GM18861 (cell line): ENCODE measurements at regions not wholly inside any gene's neighbourhood (a gene's known extent, or its start where the extent isn't known, plus 50 kb on each side); places are given as distances from the start of the nearest gene placed in this dataset.

Experiments
- ATAC-seq: cut with Tn5 transposase; IDR thresholded peaks from one replicate; pipeline ENCODE4 v1.9.1; 2021; ENCODE audit not compliant: unreplicated experiment

DNA sequence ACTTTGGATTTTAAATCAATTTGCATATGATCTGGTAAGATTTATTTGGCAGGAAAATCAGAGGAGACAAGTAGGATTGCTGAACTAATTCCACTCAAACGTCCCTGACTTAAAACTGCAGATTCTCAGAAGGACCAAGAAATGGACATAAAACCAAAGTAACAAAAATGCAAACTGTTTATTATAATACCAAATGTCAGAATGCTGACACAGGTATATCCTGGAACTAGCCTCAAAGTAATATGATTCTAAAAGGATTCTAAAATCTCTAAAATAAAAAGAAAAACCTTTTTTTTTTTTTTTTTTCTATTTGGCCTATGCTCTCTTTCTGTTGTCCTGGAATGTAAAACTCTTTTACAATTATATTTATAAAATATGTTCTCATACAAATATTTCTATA lies 74.4 kb upstream of the BTBD3 start:
- ATAC-seq = no peak

DNA sequence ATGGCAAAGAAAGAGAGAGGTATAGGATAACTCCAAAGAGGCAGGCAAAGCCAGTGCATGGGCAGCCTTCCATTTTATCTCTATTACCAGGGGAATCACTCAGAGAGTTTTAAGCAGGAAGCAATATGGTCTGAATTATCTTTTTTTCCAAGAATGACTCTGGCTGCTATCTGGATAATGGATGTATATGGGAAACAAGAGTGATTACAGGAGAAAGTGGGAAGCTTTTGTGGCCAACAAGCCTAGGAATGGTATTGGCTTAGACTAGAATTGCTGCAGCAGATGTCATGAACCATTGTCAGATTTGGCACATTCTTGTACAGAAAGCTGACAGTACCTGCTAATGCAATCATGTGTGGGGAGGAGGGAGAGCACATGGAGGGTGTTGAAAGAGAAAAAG lies 73.0 kb upstream of the BTBD3 start:
- ATAC-seq = no peak

DNA sequence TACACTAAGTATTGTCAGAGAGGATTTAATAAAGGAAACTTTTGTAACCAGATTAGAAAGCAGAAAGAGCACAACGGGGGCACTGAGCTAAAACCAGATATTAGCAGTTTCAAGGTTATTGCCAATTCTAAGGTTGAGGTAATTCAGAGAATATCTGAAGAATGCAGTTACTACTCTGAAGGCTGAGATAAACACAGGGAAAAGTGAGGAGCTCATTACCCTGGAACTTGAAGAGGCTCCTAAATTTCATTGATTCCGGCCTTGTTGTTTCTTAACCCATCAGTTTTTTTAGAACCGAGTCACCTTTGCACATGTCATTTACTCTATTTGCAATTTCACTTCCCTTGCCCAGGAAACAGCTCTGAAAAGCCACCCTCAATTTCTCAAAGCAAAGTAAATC lies 72.4 kb upstream of the BTBD3 start:
- no peak for ATAC-seq

DNA sequence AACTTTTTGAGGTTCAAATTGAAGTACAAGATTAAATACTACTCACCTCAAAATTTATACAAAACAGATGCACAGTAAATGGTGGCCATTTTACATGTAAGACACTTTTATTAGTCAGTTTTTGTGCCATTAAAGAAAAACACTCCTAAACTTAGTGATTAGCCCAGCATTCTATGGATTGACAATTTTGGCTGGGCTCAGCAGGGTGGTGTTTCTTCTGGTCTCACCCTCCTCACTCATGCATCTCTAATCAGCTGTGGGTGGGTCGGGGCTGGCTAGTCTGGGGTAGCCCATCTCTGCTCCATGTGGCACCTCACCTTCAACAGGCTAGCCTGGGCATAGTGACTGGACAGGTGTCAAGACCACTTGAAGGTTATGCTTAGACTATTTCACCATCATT lies 71.6 kb upstream of the BTBD3 start:
- no peak for ATAC-seq

DNA sequence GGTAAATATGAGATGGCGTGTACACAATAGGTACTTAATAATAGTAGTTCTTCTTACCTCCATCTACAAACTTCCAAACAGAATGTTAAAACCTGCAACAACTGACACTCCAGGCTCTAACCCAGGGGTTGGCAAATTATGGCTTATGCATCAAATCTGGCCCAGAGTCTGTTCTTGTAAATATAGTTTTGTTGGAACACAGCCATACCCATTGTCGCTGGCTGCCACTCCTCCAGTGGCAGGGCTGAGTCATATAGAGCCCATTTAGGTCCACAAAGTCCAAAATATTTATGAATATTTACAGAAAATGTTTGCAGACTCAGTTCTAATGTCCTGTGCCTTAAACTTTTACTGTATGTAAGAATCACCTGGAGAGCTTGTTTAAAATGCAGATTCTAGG lies 69.9 kb upstream of the BTBD3 start:
- ATAC-seq = no peak

DNA sequence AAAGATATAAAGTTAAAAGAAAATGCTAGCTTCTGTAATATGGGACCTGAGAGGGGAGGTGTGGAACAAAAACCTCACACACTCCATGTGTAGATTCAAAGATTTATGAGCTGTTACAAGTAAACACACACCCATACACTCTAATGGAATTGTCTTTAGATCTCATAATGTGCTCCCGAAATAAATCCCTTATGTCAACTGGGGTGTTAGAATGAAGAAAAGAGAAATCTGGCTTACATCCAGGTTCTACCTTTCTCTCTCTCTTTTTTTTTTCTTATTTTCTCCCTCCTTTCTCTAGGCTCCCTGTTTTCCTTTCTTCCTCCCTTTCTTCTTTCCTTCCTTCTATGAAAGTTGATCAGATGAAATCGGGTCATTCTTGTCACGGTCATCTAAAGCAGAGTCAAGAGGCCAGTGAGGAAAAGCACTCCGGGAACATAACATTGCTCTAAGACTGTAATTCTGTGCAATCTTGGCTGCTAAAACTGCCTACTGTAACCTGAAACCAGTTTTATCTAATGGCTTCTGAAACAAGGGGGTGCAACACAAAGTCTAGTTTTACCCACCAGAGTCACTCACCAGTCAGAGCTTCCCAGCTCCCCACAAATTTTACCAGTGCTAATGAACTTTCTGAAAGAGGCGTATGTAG lies 68.3 kb upstream of the BTBD3 start:
- ATAC-seq = no peak

DNA sequence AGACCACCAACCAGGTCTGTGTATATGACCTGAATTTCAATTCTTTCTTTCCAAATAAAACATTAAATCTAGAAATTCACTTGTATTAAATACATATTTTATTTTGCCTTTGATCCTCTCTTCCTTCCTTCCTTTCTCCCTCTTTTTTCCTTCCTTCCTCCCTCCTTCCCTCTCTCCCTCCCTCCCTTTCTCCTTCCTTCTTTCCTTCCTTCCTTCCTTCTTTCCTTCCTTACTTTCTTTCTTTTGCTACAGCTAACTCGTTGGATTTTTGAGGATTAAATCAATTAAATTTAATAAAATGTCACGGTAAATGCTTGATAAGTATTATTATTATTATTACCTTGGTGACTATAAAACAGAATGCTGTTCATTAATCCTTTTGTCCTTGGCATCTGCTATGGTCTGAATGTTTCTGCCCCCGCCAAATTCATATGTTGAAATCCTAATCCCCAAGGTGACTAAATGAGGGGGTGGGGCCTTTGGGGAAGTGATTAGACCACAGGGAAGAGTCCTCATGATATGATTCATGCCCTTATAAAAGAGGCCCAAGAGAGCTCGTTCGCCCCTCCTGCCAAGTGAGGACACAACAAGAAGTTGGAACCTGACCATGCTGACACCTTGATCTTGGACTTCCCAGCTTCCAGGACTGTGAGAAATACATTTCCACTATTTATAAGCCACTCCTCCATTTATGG lies 67.6 kb upstream of the BTBD3 start:
- ATAC-seq = no peak

DNA sequence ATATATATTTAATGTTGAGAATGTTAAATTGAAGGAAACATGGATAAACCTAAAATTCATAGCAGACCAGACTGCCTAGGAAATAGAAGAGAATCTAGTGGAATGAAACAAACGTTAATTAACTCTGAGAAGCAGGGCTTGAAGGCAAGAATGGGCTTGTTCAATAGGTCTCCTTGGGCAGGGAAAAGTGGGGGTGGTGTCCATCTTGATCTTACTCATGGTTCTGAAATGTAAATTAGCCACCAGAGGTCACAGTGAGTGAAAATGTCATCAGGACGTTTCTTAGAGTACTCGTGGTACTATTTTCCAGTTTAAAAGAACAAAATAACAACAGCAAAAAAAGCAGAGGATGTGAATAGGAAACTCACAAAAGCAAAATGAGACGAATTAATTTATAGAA lies 66.8 kb upstream of the BTBD3 start:
- no peak for ATAC-seq

DNA sequence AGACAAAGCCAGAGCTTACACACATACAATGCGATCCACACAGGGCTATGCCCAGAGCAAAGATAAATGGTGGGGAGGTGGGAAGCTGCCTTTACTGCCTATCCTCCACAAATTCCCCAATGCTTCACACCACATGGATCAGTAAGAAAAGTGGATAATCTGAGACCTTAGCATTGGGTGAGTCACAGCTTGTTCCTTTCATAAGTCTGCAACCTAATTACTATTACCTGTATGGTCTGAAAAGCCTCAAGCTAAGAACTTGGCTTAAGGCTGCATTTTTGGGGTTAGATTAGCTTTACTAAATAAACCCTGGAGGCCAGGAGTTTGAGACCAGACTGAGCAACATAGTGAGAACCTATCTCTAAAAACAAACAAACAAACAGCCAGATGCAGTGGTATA lies 66.0 kb upstream of the BTBD3 start:
- ATAC-seq = no peak

DNA sequence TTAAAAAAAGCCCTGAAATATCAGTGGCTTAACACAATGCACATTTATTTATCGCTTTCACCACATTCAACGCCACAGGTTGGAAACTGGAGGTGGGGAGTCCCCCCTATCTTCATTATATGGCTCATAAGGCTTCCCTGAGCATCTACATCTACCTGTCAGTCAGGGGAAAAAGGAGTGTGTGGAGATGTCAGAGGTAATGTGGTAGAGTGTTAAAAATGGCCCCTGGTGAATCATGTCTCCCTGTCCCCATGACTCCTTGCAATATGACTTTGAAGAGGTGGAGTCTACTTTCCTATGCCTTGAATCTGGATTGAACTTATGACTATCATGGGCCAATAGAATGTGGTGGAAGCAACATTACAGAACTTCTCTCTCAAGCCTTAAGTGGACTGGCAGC lies 65.5 kb upstream of the BTBD3 start:
- ATAC-seq = no peak

DNA sequence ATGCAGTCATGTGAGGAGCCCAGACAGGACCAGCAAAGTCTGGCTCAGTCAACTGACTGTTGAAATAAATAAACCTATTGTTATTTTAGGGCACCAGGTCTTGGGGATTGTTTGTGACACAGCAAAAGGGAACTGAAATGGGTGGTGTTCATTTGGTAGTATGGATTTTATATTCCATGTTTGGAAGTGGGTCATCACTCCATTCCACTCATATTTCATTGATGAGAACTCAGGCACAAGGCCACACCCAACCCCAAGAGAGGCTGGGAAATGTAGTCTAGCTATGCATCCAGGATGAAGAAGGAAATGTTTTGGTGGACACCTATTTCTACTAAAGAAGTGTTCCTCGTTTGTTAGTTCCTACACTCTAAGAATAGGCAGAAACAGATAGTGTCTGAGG lies 64.9 kb upstream of the BTBD3 start:
- no peak for ATAC-seq

DNA sequence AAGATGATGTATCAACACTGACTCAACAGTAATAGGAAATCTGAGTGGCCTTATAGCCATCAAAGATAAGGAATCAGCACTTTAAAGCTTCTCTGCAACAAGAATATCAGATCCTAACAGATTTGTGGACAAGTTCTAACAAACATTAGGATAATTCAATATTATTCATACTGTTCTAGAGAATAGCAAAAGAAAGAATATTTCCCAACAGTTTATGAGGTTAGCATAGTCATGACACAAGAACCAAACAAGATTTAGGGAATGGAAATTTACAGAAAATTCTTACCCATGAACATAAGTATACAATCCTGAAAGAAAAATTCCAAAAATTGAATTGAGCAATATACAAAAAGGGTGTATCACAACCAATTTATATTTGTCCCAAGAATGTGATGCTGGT lies 64.3 kb upstream of the BTBD3 start:
- ATAC-seq = no peak

DNA sequence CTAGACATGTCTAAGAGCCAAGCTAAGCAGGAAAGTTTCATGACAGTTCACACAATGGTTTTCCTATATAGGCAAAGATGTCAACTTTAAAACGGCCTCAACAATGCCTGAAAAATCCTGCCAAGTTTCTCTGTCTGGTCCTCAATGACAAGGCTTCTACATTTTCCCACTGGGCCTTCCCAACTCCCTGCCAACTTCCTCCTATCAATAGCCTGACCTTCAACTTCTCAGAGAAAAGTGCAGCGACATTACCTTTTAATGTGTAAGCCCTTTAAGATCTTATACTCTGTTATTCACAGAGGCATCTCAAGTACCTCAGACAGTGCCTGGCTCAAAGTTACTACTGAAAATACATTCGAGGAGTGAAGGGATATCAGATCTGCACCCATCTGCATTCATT lies 56.2 kb upstream of the BTBD3 start:
- ATAC-seq = no peak

DNA sequence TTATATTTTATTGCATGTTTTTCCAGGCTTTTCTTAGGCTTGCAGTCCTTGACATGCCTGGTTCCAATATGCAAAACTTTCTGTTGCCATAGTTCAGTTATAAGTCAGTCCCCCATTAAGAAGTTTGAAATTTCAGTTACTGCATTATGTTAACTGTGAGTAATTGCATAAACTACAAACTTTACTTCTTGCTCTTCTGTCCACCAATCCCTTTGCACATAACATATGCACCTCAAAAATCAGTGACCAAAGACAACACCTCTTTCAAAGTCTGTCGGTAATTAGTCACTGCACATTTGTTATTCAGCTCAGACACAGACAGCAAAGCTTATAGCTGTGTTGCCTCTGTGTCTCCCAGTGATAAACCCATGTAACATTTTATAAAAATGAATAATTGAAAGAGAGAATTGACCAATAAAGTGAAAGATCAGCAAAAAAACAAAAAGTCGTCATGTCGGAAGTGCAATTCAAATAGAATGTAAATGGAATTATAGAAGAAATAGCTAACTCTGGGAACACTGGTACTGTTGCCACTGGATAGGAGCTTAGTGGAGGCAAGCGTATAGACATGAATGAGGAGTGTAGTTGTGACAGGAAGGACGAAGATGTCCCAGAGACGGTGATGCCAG lies 50.3 kb upstream of the BTBD3 start:
- no peak for ATAC-seq
